ENCODE measurements at regions not wholly inside any gene's neighbourhood (a gene's known extent, or its start where the extent isn't known, plus 50 kb on each side); places are given as distances from the start of the nearest gene placed in this dataset.

- Histone ChIP-seq H3K27me3 (ENCODE audit: control insufficient read depth, insufficient read depth, low read length) (no peaks in the 10 kb centered on the region), H3K36me3 (ENCODE audit: control insufficient read depth, insufficient read depth, low read length) (no peaks in the 10 kb centered on the region), H3K4me3 (ENCODE audit: low read depth, low read length) (no peak overlapping the region)
- DNase-seq (ENCODE audit: low read depth) (no peak), FAIRE-seq (no peak)
- no peak for TF ChIP-seq CTCF (IDR thresholded peaks at IDR 0.05; ENCODE audit: insufficient read depth, low read length, severe bottlenecking)
Observed at GRCh38 chr3:164230385-164231094, 847.8 kb downstream of the SI start.

- Histone ChIP-seq H3K36me3 (ENCODE audit: control insufficient read depth, insufficient read depth, low read length) (no peaks in the 10 kb centered on the region), H3K4me3 (ENCODE audit: low read depth, low read length) (no peak overlapping the region), H3K27me3 (ENCODE audit: control insufficient read depth, insufficient read depth, low read length) (no peaks in the 10 kb centered on the region)
- DNase-seq (ENCODE audit: low read depth) (no peak), FAIRE-seq (no peak)
- TF ChIP-seq CTCF (IDR thresholded peaks at IDR 0.05; ENCODE audit: insufficient read depth, low read length, severe bottlenecking): no peak
Observed at GRCh38 chr3:164224126-164224525, 854.2 kb downstream of the SI start.

GRCh38 chr3:164222197-164222596, 856.1 kb downstream of the SI start:
- no peak for DNase-seq (ENCODE audit: low read depth)
- TF ChIP-seq CTCF (IDR thresholded peaks at IDR 0.05; ENCODE audit: insufficient read depth, low read length, severe bottlenecking): no peak
- FAIRE-seq: no peak
- Histone ChIP-seq H3K36me3 (ENCODE audit: control insufficient read depth, insufficient read depth, low read length) (no peaks in the 10 kb centered on the region), H3K27me3 (ENCODE audit: control insufficient read depth, insufficient read depth, low read length) (no peaks in the 10 kb centered on the region), H3K4me3 (ENCODE audit: low read depth, low read length) (no peak overlapping the region)

- DNase-seq (ENCODE audit: low read depth) (no peak), FAIRE-seq (no peak)
- Histone ChIP-seq H3K36me3 (ENCODE audit: control insufficient read depth, insufficient read depth, low read length) (no peaks in the 10 kb centered on the region), H3K4me3 (ENCODE audit: low read depth, low read length) (no peak overlapping the region), H3K27me3 (ENCODE audit: control insufficient read depth, insufficient read depth, low read length) (no peaks in the 10 kb centered on the region)
- TF ChIP-seq CTCF (IDR thresholded peaks at IDR 0.05; ENCODE audit: insufficient read depth, low read length, severe bottlenecking): no peak
Observed at GRCh38 chr3:164221297-164221696, 857.0 kb downstream of the SI start.

- H3K27me3 ChIP-seq (ENCODE audit: control insufficient read depth, insufficient read depth, low read length): no peaks in the 10 kb centered on the region
- H3K36me3 ChIP-seq (ENCODE audit: control insufficient read depth, insufficient read depth, low read length): no peaks in the 10 kb centered on the region
- no peak for TF ChIP-seq CTCF (IDR thresholded peaks at IDR 0.05; ENCODE audit: insufficient read depth, low read length, severe bottlenecking)
- FAIRE-seq (no peak), DNase-seq (ENCODE audit: low read depth) (no peak)
- H3K4me3 ChIP-seq (ENCODE audit: low read depth, low read length): no peak overlapping the region
Observed at GRCh38 chr3:164209363-164209762, 868.9 kb downstream of the SI start.

- TF ChIP-seq CTCF (IDR thresholded peaks at IDR 0.05; ENCODE audit: insufficient read depth, low read length, severe bottlenecking): no peak
- Histone ChIP-seq H3K36me3 (ENCODE audit: control insufficient read depth, insufficient read depth, low read length) (no peaks in the 10 kb centered on the region), H3K4me3 (ENCODE audit: low read depth, low read length) (no peak overlapping the region), H3K27me3 (ENCODE audit: control insufficient read depth, insufficient read depth, low read length) (no peaks in the 10 kb centered on the region)
- DNase-seq (ENCODE audit: low read depth): no peak
- no peak for FAIRE-seq
Observed at GRCh38 chr3:164208821-164209220, 869.5 kb downstream of the SI start.
